Right lobe of liver (tissue), 4 donors: ENCODE measurements at regions not wholly inside any gene's neighbourhood (a gene's known extent, or its start where the extent isn't known, plus 50 kb on each side); places are given as distances from the start of the nearest gene placed in this dataset.

Experiments
- CTCF ChIP-seq, 4 donors: fragments of 200-600 bp in 3 of 4; fragments of 450-650 bp in 1 of 4; IDR thresholded peaks; one replicate each; pipeline versions ENCODE4 v1.5.1 to v1.8.0; 2016 to 2022; ENCODE audit warnings: antibody characterized with exemption in 4 of 4, mild to moderate bottlenecking in 2 of 4
- POLR2A ChIP-seq: fragments of 450-650 bp; IDR thresholded peaks from one replicate; pipeline ENCODE4 v1.6.1; 2017; ENCODE audit warnings: antibody characterized with exemption, mild to moderate bottlenecking
- donor health status: DM: no; HTN: no; CAD: no.
- donor health status: DM: no; HTN: no; CAD: no.
- donor health status: DM: no; HTN: yes; CAD: no.

- TF ChIP-seq POLR2A: no peak
- no peak for TF ChIP-seq CTCF (IDR thresholded peaks at IDR 0.05)
Observed at GRCh38 chr4:162782778-162783525, 383.7 kb downstream of the NAF1 start.
